ENCODE measurements at regions not wholly inside any gene's neighbourhood (a gene's known extent, or its start where the extent isn't known, plus 50 kb on each side); places are given as distances from the start of the nearest gene placed in this dataset.

- H3K4me2 ChIP-seq (ENCODE audit: low read depth, low read length) = no peak overlapping the region
- no peak overlapping the region for H3K9ac ChIP-seq (ENCODE audit: low read depth, low read length)
- no peak overlapping the region for H2BK20ac ChIP-seq (ENCODE audit: low read depth, low read length)
- no peak overlapping the region for H4K5ac ChIP-seq (ENCODE audit: low read depth, low read length)
- H3K9me1 ChIP-seq (ENCODE audit: insufficient read depth, low read length) = no peaks in the 10 kb centered on the region
- no peak for TF ChIP-seq CTCF (conservative IDR thresholded peaks at IDR 0.05; ENCODE audit: low read depth, low read length)
- TF ChIP-seq BHLHE40 (IDR thresholded peaks at IDR 0.05; ENCODE audit: low read depth, low read length) = no peak
- TF ChIP-seq CHD1 (IDR thresholded peaks at IDR 0.05; ENCODE audit: low read depth, low read length) = no peak
- no peak for TF ChIP-seq FOS (IDR thresholded peaks at IDR 0.05; ENCODE audit: low read depth, low read length)
- no peak for TF ChIP-seq NFE2L2 (IDR thresholded peaks at IDR 0.05; ENCODE audit: low read depth, low read length)
- no peak for TF ChIP-seq MAZ (IDR thresholded peaks at IDR 0.05; ENCODE audit: borderline replicate concordance, low read depth, low read length)
- TF ChIP-seq MAFK (IDR thresholded peaks at IDR 0.05; ENCODE audit: low read depth, low read length) = no peak
- TF ChIP-seq RAD21 (IDR thresholded peaks at IDR 0.05; ENCODE audit: low read length) = no peak
- TF ChIP-seq POLR2A (IDR thresholded peaks at IDR 0.05; ENCODE audit: low read depth, low read length) = no peak
- in situ Hi-C loops (cut with MboI; ENCODE audit: low sequenced_read_pairs) = loop anchor here (25.0 kb wide), 1 partner anchor 255 kb away; no protein-coding TSS in a partner anchor
- no peak overlapping the region for H3K23ac ChIP-seq (ENCODE audit: low read depth, low read length)
- CTCF ChIA-PET = interaction anchor here (1.4 kb wide), 1 partner anchor 149 kb away, joined by 3 read pairs; the partner anchor contains the start of gene CEP68
- WGBS, 2 experiments (ENCODE audit: extremely low coverage in 2 of 2, insufficient read length in 1 of 2) = 75% methylated on average over 1 of the region's 6 CpGs; no CpG with 5 or more reads in 1 of the 2 experiments
- H2AK5ac ChIP-seq (ENCODE audit: low read depth, low read length) = no peak overlapping the region
- dilution Hi-C loops (cut with HindIII; ENCODE audit: low sequenced_read_pairs, unreplicated experiment) = no loop called here
- H3K56ac ChIP-seq (ENCODE audit: extremely low read depth, insufficient read depth, low read length) = no peak overlapping the region
- H2BK15ac ChIP-seq (ENCODE audit: low read depth, low read length) = no peak overlapping the region
- DNase-seq (no peak), ATAC-seq (ENCODE audit: low read depth) (no peak)
- intact Hi-C loops (cut with micrococcal nuclease) = no loop called here
- POLR2A ChIA-PET (ENCODE audit: unreplicated experiment) = no interaction called here
- no peak overlapping the region for H2AFZ ChIP-seq (replicated peaks; ENCODE audit: low read length, poor library complexity)
- no peaks in the 10 kb centered on the region for H4K20me1 ChIP-seq (ENCODE audit: insufficient read depth, low read length)
- no peak overlapping the region for H4K8ac ChIP-seq (ENCODE audit: low read depth in 2 of 2, low read length in 2 of 2)
- H3K9me3 ChIP-seq (ENCODE audit: control insufficient read depth, insufficient read depth, low read length) = no peaks in the 10 kb centered on the region
- H3K4me1 ChIP-seq (ENCODE audit: control insufficient read depth, insufficient read depth, low read length) = no peaks in the 10 kb centered on the region
- no peaks in the 10 kb centered on the region for H3K36me3 ChIP-seq (ENCODE audit: control insufficient read depth, insufficient read depth, low read length)
- H2BK5ac ChIP-seq (ENCODE audit: low read depth, low read length, poor library complexity, severe bottlenecking) = no peak overlapping the region
- no peaks in the 10 kb centered on the region for H3K79me1 ChIP-seq (ENCODE audit: low read depth in 1 of 2, low read length in 2 of 2)
- H2AK9ac ChIP-seq (replicated peaks; ENCODE audit: low read depth, low read length, poor library complexity) = no peak overlapping the region
- no peak overlapping the region for H3K18ac ChIP-seq (ENCODE audit: low read depth, low read length)
- H3K27ac ChIP-seq (ENCODE audit: insufficient read depth, low read length) = no peak overlapping the region
- no peak overlapping the region for H4K91ac ChIP-seq (ENCODE audit: insufficient read depth, low read depth, low read length)
- no peak overlapping the region for H3K4ac ChIP-seq (ENCODE audit: low read depth, low read length)
- H3K14ac ChIP-seq (replicated peaks; ENCODE audit: low read depth, low read length) = no peak overlapping the region
- H2BK120ac ChIP-seq (ENCODE audit: low read depth, low read length) = no peak overlapping the region
- no TSS peak for BruUV-seq (replicated peaks)
- no peak overlapping the region for H3K4me3 ChIP-seq (ENCODE audit: insufficient read depth, low read depth, low read length)
- peaks cover 64% of the 10 kb centered on the region for H3K27me3 ChIP-seq (ENCODE audit: control insufficient read depth, insufficient read depth, low read length)
Observed at GRCh38 chr2:64906853-64907536, 82.2 kb upstream of the SLC1A4 start.

Data from IMR-90 (cell line).